ENCODE measurements at regions not wholly inside any gene's neighbourhood (a gene's known extent, or its start where the extent isn't known, plus 50 kb on each side); places are given as distances from the start of the nearest gene placed in this dataset.

DNA sequence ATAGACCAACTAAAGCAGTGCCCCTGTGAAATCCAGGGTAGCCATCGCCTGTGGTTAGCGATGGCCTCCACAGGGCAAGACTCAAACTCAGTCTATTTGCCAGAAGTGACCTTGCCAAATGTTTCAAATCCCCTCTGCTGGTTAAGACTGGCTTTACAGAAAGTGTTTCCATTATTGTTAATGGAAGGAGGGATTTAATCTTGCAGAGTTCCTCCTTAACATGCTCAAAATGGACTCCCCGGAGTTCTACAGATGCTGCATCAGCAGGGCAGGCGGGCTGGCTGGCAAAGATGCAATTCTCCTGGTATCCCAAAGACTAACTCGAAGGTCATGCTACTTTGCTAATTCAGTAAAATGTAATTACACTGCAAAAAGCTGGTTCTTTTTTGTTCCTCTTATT, 313.0 kb upstream of the SLC7A11 start:
- DNase-seq = no peak

DNA sequence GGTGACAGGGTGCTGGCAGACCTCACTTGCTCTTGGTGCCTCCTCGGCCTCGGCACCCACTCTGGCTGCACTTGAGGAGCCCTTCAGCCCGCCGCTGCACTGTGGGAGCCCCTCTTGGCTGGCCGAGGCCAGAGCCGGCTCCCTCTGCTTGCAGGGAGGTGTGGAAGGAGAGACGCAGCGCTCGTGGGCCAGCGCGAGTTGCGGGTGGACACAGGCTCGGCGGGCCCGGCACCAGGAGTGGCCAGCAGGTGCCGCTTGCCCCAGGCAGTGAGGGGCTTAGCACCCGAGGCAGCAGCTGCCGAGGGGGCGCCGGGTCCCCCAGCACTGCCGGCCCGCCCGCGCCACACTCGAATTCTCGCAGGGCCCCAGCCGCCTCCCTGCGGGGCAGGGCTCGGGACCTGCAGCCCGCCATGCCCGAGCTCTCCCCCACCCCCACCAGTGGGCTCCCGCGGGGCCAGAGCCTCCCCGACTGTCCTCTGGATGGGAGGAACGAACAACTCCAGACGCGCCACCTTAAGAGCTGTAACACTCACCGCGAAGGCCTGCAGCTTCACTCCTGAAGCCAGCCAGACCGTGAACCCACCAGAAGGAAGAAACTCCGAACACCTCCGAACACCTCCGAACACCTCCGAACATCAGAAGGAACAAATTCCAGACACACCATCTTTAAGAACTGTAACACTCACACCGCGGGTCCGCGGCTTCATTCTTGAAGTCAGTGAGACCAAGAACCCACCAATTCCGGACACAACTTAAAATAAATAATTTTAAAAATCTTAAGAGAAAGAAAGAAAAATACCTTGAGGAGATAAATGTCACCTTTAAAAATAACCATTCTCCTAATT, 311.1 kb upstream of the SLC7A11 start:
- no peak for DNase-seq

DNA sequence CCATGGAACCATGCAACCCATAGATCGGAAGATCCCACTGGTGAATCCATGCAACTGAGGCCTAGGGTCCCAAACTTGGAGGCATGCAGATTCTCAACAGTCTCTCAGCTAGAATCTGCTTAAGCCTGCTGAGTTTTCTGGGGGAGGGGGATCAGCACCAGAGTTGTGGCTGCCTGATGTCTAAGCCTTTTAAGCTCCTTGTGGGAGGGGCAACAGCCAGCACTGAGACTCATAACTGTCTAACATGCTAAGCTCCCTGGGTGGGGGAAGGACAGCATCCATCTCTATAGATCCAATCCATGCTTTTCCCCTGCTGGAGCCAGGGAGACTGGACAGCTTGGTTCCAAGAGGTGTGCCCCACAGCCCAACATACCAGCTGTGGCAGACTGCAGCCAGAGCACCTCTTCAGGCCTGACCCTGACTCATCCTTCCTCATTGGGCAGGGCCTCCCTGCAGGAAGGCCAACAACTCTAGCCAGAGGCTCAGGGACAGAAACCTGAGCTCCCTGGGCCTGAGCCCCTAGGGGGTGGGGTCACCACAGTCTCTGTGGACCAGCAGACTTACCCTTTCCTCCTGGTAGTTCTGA, 300.1 kb upstream of the SLC7A11 start:
- no peak for DNase-seq

DNA sequence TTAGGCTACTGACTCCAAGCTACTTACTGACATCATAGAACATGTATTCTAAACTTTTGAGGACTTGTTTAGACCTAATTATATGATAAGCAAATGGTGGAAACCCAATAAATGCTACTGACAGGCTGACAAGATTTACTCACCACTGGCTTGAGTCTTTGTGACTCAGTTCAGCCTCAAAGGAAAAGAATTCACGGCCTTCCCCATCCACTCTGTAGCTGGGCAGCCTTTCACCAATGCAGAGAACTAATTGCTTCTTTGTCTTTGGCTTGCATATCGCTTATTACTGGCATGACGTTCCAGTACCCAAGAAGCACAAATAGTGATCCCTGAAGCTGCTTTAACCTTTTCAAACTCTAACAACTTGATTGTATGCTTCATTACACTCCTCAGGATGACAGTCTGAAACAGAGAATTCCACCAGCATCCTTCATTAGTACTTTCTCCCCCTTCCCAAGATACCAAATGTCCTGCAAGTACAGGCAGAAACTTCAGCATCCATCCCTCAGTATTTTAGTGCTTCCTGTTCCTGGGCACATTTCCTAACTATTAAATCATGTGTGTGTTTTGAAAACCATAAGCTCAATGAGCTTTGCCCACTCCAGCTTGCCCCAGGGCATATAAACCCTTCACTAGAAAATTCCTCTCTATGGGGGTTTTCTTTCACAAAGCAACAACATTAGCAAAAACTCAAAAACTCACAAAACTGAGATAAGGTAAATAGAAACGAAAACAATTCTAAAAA, 298.1 kb upstream of the SLC7A11 start:
- DNase-seq = no peak

DNA sequence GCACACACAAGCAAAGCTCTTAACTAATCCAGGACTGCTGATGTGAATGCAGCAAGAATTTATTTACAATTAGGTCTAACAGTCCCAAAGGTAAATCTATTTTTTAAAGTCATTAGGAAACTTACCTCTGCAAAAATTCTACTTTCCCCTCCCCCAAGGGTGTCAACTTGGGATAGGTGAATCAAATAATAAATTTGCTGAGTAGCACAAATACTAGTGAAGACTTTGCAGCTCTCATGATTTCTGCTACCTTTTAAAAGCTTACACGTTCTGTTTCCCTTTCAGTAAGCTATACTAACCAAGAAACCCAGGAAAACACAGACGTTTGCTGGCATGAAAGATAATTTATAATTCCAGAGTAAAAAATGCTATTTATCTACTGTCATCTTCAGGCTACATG, 296.6 kb upstream of the SLC7A11 start:
- no peak for DNase-seq

DNA sequence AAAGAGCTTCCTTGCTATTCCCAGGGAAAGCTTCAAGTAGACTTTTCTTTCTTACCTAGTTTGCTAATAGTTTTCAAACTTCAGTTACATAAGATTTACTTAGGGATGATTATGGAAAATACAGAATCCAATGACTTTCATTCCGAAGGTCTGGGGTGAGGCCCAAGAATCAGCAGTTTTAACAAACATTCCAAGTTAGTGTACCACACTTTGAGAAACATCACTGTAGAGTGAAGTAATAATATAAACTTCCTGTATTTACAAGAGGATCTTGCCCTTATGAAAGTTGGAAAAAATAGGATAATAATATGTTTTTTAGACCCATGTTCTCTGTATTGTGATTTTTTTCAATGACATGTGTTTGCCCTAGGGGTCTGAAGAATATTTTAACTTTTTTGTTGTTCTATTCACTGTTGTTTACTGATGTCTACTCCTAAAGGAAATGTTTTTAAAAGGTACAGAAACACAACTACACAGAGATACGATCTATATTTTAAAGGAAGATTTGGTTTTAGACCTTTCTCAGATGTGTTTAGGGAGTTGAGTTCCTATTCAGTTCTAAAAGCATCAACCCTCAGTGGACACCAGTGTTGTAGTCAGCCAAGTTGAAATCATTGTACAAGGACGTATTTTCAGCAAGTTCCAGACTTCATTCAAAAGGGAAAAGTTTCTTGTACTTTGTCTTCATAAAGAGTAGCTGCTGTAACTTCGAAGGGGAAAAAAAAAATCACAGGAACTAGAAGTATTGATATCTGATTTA, 295.8 kb upstream of the SLC7A11 start:
- no peak for DNase-seq

DNA sequence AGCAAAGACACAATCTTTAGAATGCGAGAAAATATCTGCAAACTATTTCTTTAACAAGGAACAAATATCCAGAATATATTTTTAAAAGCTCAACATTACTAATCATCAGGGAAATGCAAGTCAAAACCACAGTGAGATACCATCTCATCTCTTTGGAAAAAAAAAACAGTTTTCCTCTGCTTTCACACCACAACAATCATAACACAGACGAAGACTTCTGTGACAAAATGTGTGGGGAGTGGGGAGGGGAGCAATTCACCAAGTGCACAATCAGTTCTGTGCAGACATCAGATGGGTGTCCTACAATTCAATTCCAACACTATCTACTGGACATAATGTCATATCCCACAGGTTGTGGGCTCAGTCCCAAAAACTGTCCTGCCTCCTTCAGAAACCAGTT, 293.2 kb upstream of the SLC7A11 start:
- no peak for DNase-seq

DNA sequence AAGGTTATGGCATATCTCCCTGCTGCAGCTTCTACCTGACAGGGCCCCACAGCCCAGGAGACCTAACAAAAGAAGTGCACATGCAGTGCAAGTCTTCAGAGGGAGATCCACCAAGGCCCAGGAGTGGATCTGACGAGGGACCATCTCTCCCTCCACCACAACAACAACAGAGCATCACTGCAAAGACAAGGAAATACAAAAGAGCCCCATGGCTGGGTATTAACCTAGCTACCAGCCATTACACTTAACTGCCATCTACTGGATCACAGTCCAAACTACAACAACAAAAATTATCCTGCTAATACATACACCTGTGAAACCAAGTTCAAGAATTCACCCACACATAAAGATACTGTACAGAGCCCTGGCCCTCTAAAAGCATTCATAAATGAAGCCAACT, 280.2 kb upstream of the SLC7A11 start:
- DNase-seq = peak in 1 of 5 experiments; percentile 1

DNA sequence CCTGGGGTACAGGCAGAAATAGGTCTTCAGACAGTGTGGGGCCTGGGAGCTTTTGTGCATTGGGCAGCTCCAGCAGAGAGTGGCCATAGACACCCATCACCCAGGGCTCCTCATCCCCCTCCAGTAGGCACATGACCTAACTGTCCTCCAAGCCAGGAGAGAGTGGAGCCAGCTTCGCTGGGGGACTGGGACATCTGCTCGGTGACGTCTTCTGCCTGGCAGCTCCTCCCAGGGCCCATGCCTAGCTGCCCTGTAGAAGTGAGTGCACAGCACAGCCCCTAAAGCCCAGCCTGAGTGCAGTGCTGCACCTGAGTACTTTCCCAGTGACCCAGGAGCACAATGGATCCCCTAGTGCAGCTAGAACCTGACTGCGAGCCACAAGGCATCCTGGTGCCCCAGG, 279.7 kb upstream of the SLC7A11 start:
- DNase-seq = no peak

DNA sequence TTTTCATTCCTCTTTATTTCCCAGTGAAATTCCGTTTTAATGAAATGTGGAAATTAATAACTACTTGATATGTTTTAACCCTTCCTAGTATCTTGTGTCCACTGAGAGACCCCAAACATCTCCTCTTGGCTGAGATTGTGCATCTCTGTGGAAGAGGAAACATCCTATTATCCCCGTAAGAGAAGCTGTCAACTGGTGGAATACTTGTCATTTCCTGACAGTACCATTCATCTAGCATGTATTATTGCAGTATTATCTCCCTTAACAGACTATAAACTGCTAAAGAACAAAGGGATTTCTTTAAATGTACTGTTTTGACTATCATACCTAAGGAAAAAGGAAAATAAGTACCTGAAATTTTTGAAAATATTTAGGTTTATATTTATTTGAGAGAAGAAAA, 277.3 kb upstream of the SLC7A11 start:
- DNase-seq = no peak

DNA sequence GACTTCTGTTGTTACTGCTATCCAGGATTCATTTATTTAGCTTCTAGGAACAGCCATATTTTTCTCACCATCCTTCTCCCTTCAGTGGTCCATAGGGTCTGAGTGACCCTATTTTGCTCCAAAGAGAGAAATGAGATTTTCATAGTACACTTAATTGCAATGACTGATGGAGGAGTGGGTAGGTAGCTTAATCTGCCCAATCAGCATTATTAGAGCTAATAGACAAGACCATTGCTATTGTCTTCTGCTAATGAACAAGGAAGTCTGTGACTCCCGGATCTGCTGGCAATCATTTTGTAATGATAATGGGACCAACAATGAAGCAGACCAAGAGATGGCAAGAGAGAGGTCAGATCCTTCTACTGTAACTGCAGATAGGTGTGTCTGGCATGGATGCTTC, 271.4 kb upstream of the SLC7A11 start:
- no peak for DNase-seq

DNA sequence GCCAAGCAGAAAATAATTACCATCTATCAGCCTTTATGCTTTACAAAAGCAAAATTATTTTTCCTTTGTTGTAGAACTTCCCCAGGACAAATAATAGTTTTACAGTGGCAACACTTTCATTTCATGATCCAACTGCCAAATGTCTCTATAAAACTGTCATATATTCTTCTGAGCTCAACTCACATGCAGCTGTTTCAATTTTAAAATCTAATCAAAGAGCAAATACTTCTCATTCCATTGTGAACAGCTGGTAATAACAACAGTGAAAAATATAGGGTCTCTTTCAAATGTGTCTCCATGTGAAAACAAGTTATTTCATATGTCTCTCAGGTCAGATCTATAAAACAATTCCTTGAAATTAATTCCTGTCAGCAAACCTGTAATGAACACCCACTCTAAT, 270.6 kb upstream of the SLC7A11 start:
- no peak for DNase-seq

DNA sequence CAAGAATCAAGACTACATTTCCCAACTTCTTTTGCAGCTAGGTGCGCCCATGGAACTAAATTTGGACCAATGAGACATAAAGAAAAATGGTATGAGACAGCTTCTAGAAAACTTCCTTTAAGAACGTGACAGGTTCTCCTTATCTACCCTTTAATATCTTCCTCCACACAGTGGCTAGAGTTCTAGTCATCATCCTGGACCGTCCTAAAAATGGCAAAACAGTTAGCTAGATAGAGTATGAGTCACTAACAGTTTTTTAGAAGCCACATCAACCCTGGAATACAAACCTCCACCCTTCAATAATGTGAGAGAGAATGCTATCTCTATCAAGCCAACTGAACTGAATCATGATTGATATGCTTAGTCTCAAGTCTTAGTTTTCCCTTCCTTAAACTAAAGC, 267.9 kb upstream of the SLC7A11 start:
- no peak for DNase-seq

DNA sequence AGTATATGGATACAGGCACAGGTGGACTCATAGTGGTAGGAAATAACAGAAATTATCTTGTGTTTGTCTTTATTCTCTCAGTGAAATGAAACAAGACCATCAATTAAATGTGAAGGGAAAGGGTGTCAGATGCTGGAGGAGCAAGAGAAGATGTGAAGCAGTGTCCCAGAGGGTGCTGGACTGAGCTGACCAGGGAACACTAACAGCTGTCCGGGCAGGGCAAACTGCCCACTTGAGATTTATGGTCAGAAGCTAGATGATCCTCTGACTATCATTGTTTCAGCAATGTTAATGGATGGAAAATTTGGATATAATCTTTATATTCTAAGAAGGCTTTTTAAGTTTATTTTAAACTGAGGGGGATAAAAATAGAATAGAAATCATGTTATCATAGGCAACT, 267.2 kb upstream of the SLC7A11 start:
- no peak for DNase-seq

DNA sequence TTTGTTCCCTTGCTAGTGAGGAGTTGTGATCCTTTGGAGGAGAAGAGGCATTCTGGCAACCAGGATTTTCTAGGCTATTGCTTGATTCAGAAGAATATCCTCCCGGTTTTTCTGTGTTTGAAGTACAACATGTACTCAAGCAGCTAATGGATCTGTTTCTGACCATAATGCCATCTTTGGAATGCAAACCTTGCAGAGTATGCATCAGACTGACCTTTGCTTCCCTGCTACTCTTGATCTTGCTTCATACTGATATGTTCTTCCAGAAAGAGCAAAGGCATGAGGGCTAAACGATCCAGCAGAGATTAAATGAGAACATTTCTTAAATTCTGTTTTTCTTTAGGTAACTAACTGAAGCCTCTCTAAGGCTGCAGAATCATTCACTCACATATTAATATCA, 265.4 kb upstream of the SLC7A11 start:
- DNase-seq = no peak

DNA sequence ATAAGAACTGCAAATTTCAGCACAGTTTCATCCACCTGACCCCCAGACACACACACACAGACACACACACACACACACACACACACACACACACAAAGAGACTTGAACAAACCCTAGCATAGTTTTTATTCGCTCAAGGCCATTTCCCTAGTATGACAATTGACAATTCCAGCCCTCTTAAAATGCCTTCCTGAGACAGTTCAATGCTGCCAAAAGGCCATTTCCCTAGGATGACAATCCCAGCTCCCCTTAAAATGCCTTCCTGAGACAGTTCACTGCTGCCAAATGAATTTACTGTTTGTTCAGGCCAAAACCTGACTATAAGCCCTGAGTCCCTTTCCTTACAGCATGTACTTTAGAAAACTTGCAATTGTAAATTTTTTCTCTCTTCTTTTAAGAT, 259.5 kb upstream of the SLC7A11 start:
- no peak for DNase-seq

DNA sequence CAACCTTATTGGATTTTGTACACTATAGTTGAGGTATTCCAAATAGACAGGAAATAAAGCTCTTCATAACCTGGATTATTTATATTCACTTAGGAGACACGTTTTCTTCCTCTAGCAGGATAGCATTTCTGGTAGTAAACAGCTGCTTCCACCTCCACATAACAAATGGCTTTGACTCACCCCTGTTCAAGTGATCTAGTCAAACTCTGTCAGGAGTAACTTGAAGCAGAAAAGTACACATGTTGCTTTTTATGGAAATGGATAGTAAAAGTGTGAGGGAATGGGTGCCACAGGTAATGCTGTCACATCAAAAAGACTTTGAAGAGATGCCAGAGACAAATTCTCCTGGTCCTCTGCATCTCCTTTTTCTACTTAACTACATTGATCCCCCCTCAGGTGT, 258.7 kb upstream of the SLC7A11 start:
- DNase-seq = no peak

DNA sequence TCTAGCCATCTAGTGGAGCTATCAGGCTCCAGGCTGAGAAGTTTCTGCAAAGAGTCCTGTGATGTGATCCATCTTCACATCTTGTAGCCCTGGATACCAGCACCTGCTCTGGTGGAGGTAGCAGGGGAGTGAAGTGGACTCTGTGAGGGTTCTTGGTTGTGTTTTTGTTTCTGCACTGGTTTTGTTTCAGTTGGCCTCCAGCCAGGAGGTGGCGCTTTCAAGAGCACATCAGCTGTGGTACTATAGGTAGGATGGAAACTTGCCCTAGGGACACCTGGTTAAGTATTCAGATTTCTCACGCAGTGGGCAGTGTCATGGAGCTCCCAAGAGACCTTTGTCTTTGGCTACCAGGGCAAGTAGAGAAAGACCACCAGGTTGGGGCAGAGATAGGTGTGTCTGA, 257.5 kb upstream of the SLC7A11 start:
- no peak for DNase-seq

DNA sequence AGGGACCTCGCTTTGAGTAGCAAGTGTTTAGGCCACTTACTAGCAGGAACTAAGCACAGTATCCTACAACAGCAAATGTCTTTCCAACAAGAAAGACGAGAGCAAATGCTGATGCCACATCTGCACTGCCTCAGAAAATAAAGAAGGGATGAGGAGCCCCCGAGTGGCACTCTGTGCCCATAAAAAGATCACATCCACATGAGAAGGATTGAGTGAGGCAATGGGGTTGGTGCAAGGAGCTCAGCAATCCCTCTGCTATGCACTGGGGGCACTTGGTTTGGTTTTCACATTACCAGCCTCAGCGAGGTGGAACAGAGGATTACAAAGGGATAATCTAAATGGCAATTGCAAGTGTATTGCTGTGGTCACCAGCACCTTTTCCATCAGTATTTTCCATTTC, 252.8 kb upstream of the SLC7A11 start:
- no peak for DNase-seq

DNA sequence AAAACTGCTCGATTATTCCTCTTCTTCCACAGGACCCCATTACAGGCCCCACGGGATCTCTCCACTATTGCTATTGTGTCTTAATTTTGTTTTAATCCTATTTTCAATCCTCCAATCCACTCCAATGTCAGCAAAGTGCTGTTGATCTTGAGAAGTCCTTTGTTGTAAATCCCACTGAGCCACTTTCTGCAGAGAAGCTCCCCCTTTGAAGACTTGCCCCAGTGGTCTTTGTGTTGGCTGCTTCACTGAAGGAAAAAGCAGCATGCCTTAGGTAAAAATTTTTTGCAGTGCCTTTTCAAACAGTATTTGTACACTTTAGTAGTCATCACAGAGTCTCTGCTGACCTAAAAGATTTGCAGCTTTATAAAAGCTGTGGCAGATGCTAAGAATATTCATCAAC, 252.0 kb upstream of the SLC7A11 start:
- no peak for DNase-seq

DNA sequence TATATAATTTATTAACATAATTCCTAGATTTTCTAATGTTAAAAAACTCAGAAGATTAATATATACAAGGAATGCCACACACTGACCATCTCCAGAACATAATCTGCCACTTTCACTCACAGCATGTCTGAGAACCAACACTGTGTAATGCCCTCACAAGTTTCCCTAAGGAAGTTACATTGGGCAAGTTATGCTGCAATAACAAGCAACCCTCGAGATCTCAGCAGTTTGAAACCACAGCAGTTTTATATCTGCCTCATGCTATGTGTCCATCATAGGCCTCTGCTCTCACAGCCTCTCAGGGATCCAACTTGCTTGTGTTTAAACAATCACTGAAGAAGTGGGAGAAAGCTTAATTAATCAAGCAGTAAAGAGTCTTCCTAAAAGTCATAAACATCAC, 250.0 kb upstream of the SLC7A11 start:
- DNase-seq = no peak

DNA sequence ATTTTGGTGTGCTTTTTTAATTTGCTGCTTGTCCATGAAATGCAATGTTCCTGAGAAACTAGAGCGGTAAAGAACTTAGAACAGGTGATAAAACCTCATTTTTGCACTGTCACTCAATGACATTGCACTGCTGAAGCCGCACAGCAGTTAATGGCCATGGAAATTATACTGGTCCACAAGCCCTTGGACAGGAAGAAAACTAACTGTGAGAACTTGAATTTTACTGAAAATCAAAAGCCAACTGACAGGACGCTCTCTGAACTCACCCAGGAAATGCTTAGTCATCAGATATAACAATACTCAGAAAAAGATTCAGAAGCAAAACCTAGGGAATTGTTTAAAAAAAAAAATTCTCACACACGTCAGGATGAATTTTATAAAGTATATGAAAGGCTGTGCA, 246.4 kb upstream of the SLC7A11 start:
- no peak for DNase-seq

DNA sequence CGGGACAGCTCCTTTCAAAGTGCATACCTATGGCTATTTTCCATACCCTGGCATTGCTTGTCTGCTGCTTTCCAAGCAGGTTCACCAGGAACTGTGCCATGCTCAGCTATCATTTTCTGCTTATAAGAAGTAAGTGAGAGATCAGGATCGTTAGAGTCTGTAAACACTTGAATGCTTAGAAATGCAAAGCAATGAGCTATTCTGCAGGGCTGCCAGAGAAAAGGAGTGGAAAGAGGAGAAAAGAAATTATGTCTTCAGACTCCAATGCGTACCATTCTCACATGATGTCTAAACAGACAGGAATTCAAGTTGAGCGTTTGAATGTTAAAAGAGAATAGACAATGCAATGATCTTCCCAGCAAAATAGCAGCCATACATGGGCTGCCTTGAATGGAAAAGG, 245.5 kb upstream of the SLC7A11 start:
- DNase-seq = no peak

Measured in T-helper 2 cell (primary cell).